Neural crest cell (in vitro differentiated cells): ENCODE measurements at regions not wholly inside any gene's neighbourhood (a gene's known extent, or its start where the extent isn't known, plus 50 kb on each side); places are given as distances from the start of the nearest gene placed in this dataset.

Experiments
- DNase-seq: peaks from one replicate; pipeline ENCODE4 v3.0.0; 2021; ENCODE audit warnings: low read depth, mixed read lengths, low spot score
- H3K27ac Mint-ChIP-seq: one replicate; pipeline ENCODE4 v1.8.0; 2021; ENCODE audit warnings: mild to moderate bottlenecking, mixed read lengths; ENCODE audit not compliant: unreplicated experiment
- H3K27me3 Mint-ChIP-seq: 2 replicates; pipeline ENCODE4 v1.8.0; 2021; ENCODE audit warnings: low read depth, mild to moderate bottlenecking, mixed read lengths
- H3K36me3 Mint-ChIP-seq: 2 replicates; pipeline ENCODE4 v1.8.0; 2021; ENCODE audit warnings: low read depth, mild to moderate bottlenecking, mixed read lengths
- H3K4me1 Mint-ChIP-seq: 2 replicates; pipeline ENCODE4 v1.8.0; 2021; ENCODE audit warnings: mixed read lengths
- H3K4me3 Mint-ChIP-seq: one replicate; pipeline ENCODE4 v1.8.0; 2021; ENCODE audit warnings: mild to moderate bottlenecking, mixed read lengths
- H3K9me3 Mint-ChIP-seq: 2 replicates; pipeline ENCODE4 v1.8.0; 2021; ENCODE audit warnings: mixed read lengths
- TF ChIP-seq, protein P1 (sequence below): fragments of 200-600 bp; sonication (generic); conservative IDR thresholded peaks from 2 replicates; pipeline ENCODE4 v1.5.0; 2021; ENCODE audit warnings: antibody characterized with exemption, mild to moderate bottlenecking

DNA sequence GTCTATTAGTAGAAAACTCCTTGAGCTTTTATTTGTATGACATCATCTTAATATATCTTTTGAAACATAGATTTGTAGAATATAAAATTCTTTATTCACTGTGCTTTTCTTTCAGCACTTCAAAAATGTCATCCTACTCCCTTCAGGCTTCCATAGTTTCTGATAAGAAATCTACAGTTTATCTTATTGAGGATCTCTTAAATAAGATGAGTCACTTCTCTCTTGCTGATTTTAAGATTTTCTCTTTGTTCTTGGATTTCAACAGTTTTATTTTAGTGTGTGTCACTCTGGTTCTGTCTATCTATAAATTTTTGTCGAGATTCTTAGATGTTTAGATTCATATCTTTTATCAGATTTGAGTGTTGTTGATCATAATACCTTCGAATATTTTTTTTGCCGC is 566.1 kb upstream of the CHORDC1 start:
- TF ChIP-seq, protein P1, sequence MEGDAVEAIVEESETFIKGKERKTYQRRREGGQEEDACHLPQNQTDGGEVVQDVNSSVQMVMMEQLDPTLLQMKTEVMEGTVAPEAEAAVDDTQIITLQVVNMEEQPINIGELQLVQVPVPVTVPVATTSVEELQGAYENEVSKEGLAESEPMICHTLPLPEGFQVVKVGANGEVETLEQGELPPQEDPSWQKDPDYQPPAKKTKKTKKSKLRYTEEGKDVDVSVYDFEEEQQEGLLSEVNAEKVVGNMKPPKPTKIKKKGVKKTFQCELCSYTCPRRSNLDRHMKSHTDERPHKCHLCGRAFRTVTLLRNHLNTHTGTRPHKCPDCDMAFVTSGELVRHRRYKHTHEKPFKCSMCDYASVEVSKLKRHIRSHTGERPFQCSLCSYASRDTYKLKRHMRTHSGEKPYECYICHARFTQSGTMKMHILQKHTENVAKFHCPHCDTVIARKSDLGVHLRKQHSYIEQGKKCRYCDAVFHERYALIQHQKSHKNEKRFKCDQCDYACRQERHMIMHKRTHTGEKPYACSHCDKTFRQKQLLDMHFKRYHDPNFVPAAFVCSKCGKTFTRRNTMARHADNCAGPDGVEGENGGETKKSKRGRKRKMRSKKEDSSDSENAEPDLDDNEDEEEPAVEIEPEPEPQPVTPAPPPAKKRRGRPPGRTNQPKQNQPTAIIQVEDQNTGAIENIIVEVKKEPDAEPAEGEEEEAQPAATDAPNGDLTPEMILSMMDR: no peak
- Mint-ChIP-seq H3K36me3 (no peaks in the 10 kb centered on the region), H3K27me3 (no peaks in the 10 kb centered on the region), H3K4me1 (no peaks in the 10 kb centered on the region), H3K27ac (no peak overlapping the region), H3K9me3 (peaks cover 6% of the 10 kb centered on the region), H3K4me3 (no peak overlapping the region)
- no peak for DNase-seq

DNA sequence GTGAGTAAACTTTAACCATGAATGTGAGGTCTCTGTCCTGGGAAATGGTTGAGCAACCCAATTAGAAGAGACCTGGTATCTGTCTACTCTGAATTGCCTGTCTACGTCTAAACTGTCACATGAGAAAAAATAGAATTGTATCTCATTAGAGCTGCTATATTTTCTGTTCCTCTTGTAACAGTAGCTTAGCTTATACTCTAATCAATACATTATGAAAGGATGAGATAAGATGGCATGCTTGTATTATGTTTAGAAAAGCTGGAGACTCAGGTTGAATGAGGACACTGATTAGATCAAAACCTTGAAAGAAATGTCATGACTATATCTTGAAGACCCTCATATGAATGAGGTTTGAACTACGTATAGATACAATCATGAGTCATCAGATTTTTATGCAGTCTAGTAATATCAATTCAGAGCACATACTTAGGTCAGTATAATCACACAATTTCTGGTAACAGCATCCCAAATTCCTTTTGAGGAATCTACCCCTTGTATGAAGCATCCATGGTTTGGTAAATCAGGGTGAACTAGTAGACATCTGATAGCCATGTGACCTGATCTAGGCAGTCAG is 561.5 kb upstream of the CHORDC1 start:
- Mint-ChIP-seq H3K27me3 (no peaks in the 10 kb centered on the region), H3K4me3 (no peak overlapping the region), H3K4me1 (no peaks in the 10 kb centered on the region), H3K9me3 (peaks cover 6% of the 10 kb centered on the region), H3K36me3 (no peaks in the 10 kb centered on the region), H3K27ac (no peak overlapping the region)
- TF ChIP-seq, protein P1: no peak
- DNase-seq: no peak

DNA sequence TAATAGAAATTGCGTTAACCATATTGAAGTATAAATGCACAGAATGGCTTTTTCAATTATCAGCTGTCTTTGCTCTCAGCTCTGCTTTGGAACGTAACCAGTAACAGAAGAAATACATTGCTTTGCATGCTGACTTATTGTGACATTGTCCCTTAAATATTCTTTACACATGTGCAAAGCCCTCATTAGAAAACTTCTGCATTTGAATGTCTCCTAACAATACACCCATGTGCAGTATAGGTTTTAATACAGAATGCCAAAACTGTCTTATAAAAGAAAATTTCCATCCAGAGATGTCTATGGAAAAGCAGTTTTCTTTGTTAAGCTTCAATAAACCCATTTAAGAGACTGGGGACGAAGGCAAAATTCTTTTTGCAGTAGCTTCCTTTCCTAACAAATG is 560.3 kb upstream of the CHORDC1 start:
- no peak for DNase-seq
- Mint-ChIP-seq H3K27ac (no peak overlapping the region), H3K4me3 (no peak overlapping the region), H3K9me3 (peaks cover 4% of the 10 kb centered on the region), H3K4me1 (no peaks in the 10 kb centered on the region), H3K36me3 (no peaks in the 10 kb centered on the region), H3K27me3 (no peaks in the 10 kb centered on the region)
- TF ChIP-seq, protein P1: no peak

DNA sequence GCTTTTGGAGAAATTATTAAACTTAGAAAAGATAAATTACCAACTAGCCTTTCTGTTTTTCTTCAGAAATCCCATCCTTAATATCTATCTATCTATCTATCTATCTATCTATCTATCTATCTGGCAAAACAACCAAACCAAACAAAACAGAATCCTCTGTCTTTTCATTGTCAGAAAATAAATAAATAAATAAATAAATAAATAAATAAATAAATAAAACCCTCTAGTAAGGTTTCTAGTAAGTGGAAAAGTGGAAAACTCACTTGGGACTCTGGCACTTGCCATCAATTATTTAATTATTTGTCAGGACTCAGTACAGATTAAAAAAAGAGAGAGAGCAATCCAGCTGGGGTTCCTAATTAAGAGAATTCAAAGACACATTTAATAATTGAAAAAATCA is 556.2 kb upstream of the CHORDC1 start:
- TF ChIP-seq, protein P1: no peak
- H3K27me3 Mint-ChIP-seq: no peaks in the 10 kb centered on the region
- DNase-seq: no peak

DNA sequence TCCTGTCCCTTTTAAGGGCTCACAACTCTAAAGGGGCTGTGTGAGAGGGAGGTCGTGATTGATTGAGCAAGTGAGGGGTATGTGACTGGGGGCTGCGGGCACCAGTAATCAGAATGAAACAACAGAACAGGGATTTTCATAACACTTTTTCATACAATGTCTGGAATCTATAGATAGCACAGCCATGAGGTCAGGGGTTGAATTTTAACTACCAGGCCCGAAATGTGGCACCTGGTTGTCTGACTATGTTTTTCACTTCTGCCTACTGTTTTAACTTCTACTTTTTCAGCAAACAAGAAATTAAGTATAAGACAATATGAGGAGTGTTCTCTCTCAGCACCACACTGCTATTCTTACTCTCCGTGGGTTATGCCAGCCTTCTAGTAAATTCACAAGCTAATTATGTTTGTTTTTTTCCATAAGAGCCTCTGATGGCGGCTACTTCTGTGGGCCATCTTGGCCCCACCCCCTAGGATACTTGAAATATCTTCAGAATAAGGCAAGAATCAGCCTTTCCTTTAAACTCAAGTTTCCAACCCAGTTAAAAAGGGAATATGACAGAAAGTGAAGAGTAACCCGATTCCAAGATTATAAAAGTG is 552.8 kb upstream of the CHORDC1 start:
- peaks cover 8% of the 10 kb centered on the region for H3K9me3 Mint-ChIP-seq
- peaks cover 6% of the 10 kb centered on the region for H3K4me1 Mint-ChIP-seq
- H3K4me3 Mint-ChIP-seq: no peak overlapping the region
- DNase-seq: no peak
- H3K36me3 Mint-ChIP-seq: no peaks in the 10 kb centered on the region
- H3K27ac Mint-ChIP-seq: no peak overlapping the region
- H3K27me3 Mint-ChIP-seq: no peaks in the 10 kb centered on the region
- TF ChIP-seq, protein P1: no peak

More for the DNA sequence above, 556.2 kb upstream of the CHORDC1 start:
- Mint-ChIP-seq H3K27ac (no peak overlapping the region), H3K4me1 (peaks cover 6% of the 10 kb centered on the region), H3K36me3 (no peaks in the 10 kb centered on the region), H3K9me3 (peaks cover 2% of the 10 kb centered on the region), H3K4me3 (no peak overlapping the region)
